GM12865 (cell line): ENCODE measurements at regions not wholly inside any gene's neighbourhood (a gene's known extent, or its start where the extent isn't known, plus 50 kb on each side); places are given as distances from the start of the nearest gene placed in this dataset.

Experiments used
- DNase-seq: peaks from one replicate; pipeline ENCODE4 v3.0.0; 2010; ENCODE audit warnings: low read depth
- H3K4me3 ChIP-seq: 2 replicates; pipeline ENCODE4 v1.5.1; 2011; ENCODE audit warnings: mild to moderate bottlenecking, low read depth, low read length, control low read depth
- TF ChIP-seq, protein P1 (sequence below): IDR thresholded peaks from 2 replicates; pipeline ENCODE4 v1.5.1; 2011; ENCODE audit warnings: low read length, control low read depth, low read depth, inconsistent platforms; ENCODE audit not compliant: insufficient read depth; ENCODE audit errors: missing control alignments

- DNase-seq, result peak; percentile 1
- TF ChIP-seq, protein P1, sequence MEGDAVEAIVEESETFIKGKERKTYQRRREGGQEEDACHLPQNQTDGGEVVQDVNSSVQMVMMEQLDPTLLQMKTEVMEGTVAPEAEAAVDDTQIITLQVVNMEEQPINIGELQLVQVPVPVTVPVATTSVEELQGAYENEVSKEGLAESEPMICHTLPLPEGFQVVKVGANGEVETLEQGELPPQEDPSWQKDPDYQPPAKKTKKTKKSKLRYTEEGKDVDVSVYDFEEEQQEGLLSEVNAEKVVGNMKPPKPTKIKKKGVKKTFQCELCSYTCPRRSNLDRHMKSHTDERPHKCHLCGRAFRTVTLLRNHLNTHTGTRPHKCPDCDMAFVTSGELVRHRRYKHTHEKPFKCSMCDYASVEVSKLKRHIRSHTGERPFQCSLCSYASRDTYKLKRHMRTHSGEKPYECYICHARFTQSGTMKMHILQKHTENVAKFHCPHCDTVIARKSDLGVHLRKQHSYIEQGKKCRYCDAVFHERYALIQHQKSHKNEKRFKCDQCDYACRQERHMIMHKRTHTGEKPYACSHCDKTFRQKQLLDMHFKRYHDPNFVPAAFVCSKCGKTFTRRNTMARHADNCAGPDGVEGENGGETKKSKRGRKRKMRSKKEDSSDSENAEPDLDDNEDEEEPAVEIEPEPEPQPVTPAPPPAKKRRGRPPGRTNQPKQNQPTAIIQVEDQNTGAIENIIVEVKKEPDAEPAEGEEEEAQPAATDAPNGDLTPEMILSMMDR, result no peak
- no peak overlapping the region for H3K4me3 ChIP-seq
Measured at GRCh38 chr15:95596496-95596895, 734.0 kb upstream of the NR2F2 start.

GRCh38 chr15:95598251-95598855, 732.1 kb upstream of the NR2F2 start:
- H3K4me3 ChIP-seq, result no peak overlapping the region
- TF ChIP-seq, protein P1, result no peak
- DNase-seq, result no peak

DNA sequence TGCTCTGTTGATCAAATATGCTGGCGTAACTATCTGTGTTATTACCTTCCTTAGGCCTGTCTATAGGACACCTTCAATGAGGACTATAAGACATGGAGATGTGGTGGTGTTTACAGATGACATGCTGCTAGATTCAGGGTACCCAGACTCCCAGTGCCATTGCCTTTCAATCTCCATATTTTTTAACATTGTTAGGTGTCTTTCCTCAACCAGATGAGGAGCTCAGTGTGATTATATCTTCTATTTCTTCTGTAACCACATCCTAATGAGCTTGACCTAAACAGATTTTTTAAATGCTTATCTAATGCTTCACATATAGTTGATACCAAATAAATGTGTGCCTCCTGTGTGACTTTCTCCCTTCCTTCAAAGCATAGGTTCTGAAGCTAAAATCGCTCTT, 730.1 kb upstream of the NR2F2 start:
- TF ChIP-seq, protein P1, result no peak
- no peak for DNase-seq
- H3K4me3 ChIP-seq, result no peak overlapping the region

GRCh38 chr15:95600884-95601283, 729.6 kb upstream of the NR2F2 start:
- no peak overlapping the region for H3K4me3 ChIP-seq
- TF ChIP-seq, protein P1, result no peak
- no peak for DNase-seq

DNA sequence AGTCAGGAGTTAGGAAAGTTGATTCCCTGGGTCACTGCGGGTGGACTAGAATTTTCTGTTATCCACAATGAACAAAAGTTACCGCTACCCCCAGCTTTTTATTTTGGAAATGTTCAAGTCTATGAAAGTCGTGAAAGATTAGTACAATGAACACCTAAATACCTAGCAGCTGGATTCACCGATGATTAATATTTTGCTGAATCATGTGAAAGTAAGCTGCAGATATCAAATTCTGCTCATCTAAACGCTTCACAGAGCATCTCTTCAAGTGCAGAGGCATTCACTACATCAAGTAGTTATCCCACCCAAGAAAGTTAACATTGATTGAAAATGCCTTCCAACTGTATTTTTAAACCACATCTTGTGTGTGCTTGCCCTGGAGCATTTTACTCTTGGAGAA, 729.0 kb upstream of the NR2F2 start:
- DNase-seq, result no peak
- TF ChIP-seq, protein P1, result no peak
- H3K4me3 ChIP-seq, result no peak overlapping the region

GRCh38 chr15:95603802-95604201, 726.7 kb upstream of the NR2F2 start:
- TF ChIP-seq, protein P1, result no peak
- no peak for DNase-seq
- H3K4me3 ChIP-seq, result no peak overlapping the region

DNA sequence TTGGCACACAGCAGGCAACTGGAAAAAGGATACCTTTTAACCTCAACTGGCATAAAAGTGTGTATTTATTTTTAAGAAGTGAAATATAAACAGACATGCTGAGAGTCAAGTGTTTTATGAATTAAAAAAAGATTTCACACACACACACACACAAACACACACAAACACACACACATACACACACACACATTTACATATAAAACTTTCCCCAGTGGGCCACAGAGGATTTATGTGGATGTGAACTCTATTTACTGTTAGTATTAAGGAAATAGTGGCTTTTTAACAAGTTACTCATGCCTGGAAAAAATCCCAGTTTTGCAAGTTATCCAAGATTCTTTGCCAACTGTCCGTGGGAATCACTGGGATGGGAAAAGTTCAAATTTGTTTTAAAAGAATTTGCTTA, 725.9 kb upstream of the NR2F2 start:
- H3K4me3 ChIP-seq, result no peak overlapping the region
- TF ChIP-seq, protein P1, result no peak
- DNase-seq, result no peak
